ENCODE measurements at regions not wholly inside any gene's neighbourhood (a gene's known extent, or its start where the extent isn't known, plus 50 kb on each side); places are given as distances from the start of the nearest gene placed in this dataset.

DNA sequence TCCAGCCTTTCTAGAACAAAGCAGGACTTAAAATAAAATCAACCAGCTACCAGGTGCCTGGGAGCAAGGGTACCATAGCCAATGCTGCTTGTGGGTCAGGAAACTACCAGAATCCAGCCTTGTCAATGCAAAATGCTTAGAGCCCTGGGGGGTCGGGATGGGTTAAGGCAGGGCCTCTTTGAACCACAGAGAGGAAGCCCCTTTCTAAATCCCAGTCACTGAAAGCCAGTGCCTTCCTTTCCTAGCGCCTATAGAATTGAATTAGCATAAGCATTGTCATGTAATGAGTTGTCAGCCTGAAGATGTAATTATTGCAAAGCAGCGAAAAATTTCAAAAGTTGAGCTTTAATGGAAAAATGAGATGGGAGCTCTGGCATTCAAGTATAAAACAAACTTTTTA is 176.6 kb upstream of the DAB1 start:
- peaks cover 15% of the 10 kb centered on the region for H3K4me1 Mint-ChIP-seq (ENCODE audit: unreplicated experiment)
- H3K9me3 Mint-ChIP-seq: no peaks in the 10 kb centered on the region

DNA sequence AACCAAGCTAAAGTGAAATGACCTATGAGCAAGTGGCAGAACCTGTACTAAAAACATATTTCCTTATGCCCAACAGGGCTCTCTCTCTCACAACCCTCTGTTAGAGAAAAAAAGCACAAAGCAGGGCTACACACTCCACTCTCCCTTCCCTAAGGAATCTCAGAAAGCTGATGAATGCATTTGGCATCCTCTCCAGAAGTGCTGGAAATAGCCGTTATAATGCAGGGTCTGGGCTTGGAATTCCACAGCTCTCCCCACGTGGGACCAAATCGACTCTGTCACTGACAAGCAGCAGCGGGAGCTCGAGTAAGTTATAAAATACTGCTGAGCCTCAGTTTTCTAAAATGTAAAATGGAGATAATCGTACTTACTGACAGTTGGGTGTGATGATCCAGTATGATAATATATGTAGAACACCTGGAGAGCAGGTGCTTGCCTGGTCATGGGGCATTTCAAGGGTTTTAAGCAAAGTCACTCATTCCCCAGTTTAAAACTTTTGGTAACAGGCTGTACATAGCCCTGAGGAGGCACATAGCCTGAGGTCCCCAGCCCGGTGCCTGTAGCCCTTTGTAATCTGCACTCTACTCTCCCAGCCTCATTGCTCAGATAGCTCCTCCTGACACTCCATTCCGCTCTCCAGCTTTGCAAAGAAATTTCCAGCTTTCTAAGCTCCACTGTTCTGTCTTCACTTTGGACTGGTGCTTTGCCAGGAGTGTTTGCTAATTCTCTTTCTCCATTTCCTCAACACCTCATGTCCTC is 175.6 kb upstream of the DAB1 start:
- H3K9me3 Mint-ChIP-seq: no peaks in the 10 kb centered on the region
- H3K4me3 Mint-ChIP-seq: no peak overlapping the region
- no peaks in the 10 kb centered on the region for H3K36me3 Mint-ChIP-seq
- TF ChIP-seq, protein P1, sequence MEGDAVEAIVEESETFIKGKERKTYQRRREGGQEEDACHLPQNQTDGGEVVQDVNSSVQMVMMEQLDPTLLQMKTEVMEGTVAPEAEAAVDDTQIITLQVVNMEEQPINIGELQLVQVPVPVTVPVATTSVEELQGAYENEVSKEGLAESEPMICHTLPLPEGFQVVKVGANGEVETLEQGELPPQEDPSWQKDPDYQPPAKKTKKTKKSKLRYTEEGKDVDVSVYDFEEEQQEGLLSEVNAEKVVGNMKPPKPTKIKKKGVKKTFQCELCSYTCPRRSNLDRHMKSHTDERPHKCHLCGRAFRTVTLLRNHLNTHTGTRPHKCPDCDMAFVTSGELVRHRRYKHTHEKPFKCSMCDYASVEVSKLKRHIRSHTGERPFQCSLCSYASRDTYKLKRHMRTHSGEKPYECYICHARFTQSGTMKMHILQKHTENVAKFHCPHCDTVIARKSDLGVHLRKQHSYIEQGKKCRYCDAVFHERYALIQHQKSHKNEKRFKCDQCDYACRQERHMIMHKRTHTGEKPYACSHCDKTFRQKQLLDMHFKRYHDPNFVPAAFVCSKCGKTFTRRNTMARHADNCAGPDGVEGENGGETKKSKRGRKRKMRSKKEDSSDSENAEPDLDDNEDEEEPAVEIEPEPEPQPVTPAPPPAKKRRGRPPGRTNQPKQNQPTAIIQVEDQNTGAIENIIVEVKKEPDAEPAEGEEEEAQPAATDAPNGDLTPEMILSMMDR (conservative IDR thresholded peaks at IDR 0.05): no peak
- no peak for DNase-seq (ENCODE audit: extremely low spot score, unreplicated experiment)
- no peaks in the 10 kb centered on the region for H3K27me3 Mint-ChIP-seq
- no peak overlapping the region for H3K27ac Mint-ChIP-seq
- H3K4me1 Mint-ChIP-seq (ENCODE audit: unreplicated experiment): peaks cover 15% of the 10 kb centered on the region

More for the DNA sequence above, 176.6 kb upstream of the DAB1 start:
- no peak for DNase-seq (ENCODE audit: extremely low spot score, unreplicated experiment)
- Mint-ChIP-seq H3K4me3 (no peak overlapping the region), H3K27me3 (no peaks in the 10 kb centered on the region), H3K36me3 (no peaks in the 10 kb centered on the region), H3K27ac (no peak overlapping the region)
- TF ChIP-seq, protein P1 (conservative IDR thresholded peaks at IDR 0.05): no peak

DNA sequence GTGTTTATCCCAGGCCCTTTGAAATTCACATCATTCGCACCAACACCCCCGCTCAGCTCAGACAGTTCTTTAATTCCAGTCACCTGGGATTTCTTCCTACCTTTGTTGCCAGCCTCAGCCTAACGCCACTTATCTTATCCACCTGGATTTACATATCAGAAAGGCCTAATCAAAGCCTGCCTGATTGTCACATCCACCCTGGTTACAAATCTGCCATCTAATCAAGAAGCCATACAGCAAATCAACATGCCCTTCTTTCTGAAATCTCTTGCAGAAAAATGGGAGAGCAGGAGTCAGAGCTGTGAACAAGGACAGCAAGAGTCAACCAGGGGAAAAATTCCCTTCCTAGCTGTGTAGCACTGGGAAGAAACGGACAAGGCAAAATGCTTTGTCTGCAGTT is 173.2 kb upstream of the DAB1 start:
- DNase-seq (ENCODE audit: extremely low spot score, unreplicated experiment): no peak
- no peaks in the 10 kb centered on the region for H3K9me3 Mint-ChIP-seq
- no peaks in the 10 kb centered on the region for H3K36me3 Mint-ChIP-seq
- no peak overlapping the region for H3K27ac Mint-ChIP-seq
- peaks cover 23% of the 10 kb centered on the region for H3K4me1 Mint-ChIP-seq (ENCODE audit: unreplicated experiment)
- H3K4me3 Mint-ChIP-seq: no peak overlapping the region
- TF ChIP-seq, protein P1 (conservative IDR thresholded peaks at IDR 0.05): no peak
- no peaks in the 10 kb centered on the region for H3K27me3 Mint-ChIP-seq

DNA sequence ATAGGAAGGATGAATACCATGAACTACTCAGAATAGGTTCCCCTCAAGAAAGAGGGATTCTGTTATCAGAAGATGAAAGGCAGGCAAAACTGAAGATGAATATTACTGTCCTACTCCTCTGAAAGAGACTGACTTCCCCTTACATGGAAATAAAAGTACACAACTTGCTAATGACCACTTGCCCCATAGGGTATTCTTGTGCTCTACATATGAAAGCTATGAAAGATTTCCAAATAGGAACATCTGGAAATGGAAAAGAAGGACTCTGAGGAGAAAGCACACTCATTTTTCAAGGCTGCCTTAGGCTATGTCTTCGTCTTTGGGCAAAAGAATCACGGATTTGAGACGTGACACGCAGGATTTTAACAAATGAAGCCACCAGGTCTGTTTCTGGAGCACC is 170.1 kb upstream of the DAB1 start:
- Mint-ChIP-seq H3K4me3 (no peak overlapping the region), H3K4me1 (ENCODE audit: unreplicated experiment) (peaks cover 13% of the 10 kb centered on the region)

DNA sequence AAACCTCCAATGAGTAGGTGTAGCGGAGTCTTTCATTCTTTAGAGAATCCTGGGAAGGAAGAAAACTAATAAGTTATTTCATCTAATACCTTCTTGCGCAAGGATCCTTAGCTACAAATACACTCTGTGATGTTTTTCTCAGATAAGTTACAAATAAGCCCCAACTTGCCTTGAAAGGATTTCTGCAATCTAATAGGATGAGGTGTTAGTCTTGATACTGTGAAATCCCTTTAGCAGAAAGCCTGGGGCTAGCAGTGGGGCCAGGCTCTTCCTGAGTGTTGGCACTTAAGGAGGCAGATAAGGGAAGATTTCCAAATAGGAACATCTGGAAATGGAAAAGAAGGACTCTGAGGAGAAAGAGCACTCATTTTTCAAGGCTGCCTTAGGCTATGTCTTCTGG is 168.0 kb upstream of the DAB1 start:
- Mint-ChIP-seq H3K9me3 (no peaks in the 10 kb centered on the region), H3K36me3 (no peaks in the 10 kb centered on the region), H3K4me1 (ENCODE audit: unreplicated experiment) (peaks cover 13% of the 10 kb centered on the region), H3K27ac (no peak overlapping the region), H3K27me3 (no peaks in the 10 kb centered on the region), H3K4me3 (no peak overlapping the region)
- TF ChIP-seq, protein P1 (conservative IDR thresholded peaks at IDR 0.05): no peak
- no peak for DNase-seq (ENCODE audit: extremely low spot score, unreplicated experiment)

More for the DNA sequence above, 170.1 kb upstream of the DAB1 start:
- no peaks in the 10 kb centered on the region for H3K27me3 Mint-ChIP-seq
- TF ChIP-seq, protein P1 (conservative IDR thresholded peaks at IDR 0.05): no peak
- H3K27ac Mint-ChIP-seq: no peak overlapping the region
- no peak for DNase-seq (ENCODE audit: extremely low spot score, unreplicated experiment)
- no peaks in the 10 kb centered on the region for H3K9me3 Mint-ChIP-seq
- no peaks in the 10 kb centered on the region for H3K36me3 Mint-ChIP-seq
